ENCODE measurements at regions not wholly inside any gene's neighbourhood (a gene's known extent, or its start where the extent isn't known, plus 50 kb on each side); places are given as distances from the start of the nearest gene placed in this dataset.

- peak; percentile 54 for DNase-seq
Measured at GRCh38 chr12:19572920-19573558, 133.7 kb downstream of the AEBP2 start.

GRCh38 chr12:19573866-19574265 lies 134.6 kb downstream of the AEBP2 start:
- no peak for DNase-seq

GRCh38 chr12:19574601-19575000 lies 135.3 kb downstream of the AEBP2 start:
- DNase-seq: peak; percentile 3

GRCh38 chr12:19575337-19576243 lies 136.3 kb downstream of the AEBP2 start:
- DNase-seq: peak; percentile 88

GRCh38 chr12:19576506-19577280 lies 137.4 kb downstream of the AEBP2 start:
- DNase-seq: peak; percentile 5

GRCh38 chr12:19577281-19577530 lies 137.9 kb downstream of the AEBP2 start:
- DNase-seq: no peak

GRCh38 chr12:19584732-19585131 lies 145.4 kb downstream of the AEBP2 start:
- no peak for DNase-seq

GRCh38 chr12:19588951-19589350 lies 149.7 kb downstream of the AEBP2 start:
- no peak for DNase-seq

- DNase-seq: no peak
Measured at GRCh38 chr12:19591951-19592350, 152.7 kb downstream of the AEBP2 start.

- DNase-seq: no peak
Measured at GRCh38 chr12:19596434-19597166, 157.3 kb downstream of the AEBP2 start.

GRCh38 chr12:19597167-19598026 lies 158.1 kb downstream of the AEBP2 start:
- DNase-seq: no peak

- DNase-seq: no peak
Measured at GRCh38 chr12:19605720-19606119, 166.4 kb downstream of the AEBP2 start.

- DNase-seq: no peak
Measured at GRCh38 chr12:19608039-19608438, 168.7 kb downstream of the AEBP2 start.

GRCh38 chr12:19613051-19613535 lies 173.8 kb downstream of the AEBP2 start:
- no peak for DNase-seq

GRCh38 chr12:19614601-19615383 lies 175.5 kb downstream of the AEBP2 start:
- DNase-seq: no peak

- no peak for DNase-seq
Measured at GRCh38 chr12:19615384-19615725, 176.1 kb downstream of the AEBP2 start.

- no peak for DNase-seq
Measured at GRCh38 chr12:19616781-19617180, 177.5 kb downstream of the AEBP2 start.

- DNase-seq: no peak
Measured at GRCh38 chr12:19620222-19620621, 180.9 kb downstream of the AEBP2 start.

- no peak for DNase-seq
Measured at GRCh38 chr12:19623751-19624399, 184.6 kb downstream of the AEBP2 start.

- DNase-seq: no peak
Measured at GRCh38 chr12:19624491-19624890, 185.2 kb downstream of the AEBP2 start.

- peak; percentile 13 for DNase-seq
Measured at GRCh38 chr12:19625551-19625950, 186.3 kb downstream of the AEBP2 start.
